ENCODE measurements at regions not wholly inside any gene's neighbourhood (a gene's known extent, or its start where the extent isn't known, plus 50 kb on each side); places are given as distances from the start of the nearest gene placed in this dataset.

DNA sequence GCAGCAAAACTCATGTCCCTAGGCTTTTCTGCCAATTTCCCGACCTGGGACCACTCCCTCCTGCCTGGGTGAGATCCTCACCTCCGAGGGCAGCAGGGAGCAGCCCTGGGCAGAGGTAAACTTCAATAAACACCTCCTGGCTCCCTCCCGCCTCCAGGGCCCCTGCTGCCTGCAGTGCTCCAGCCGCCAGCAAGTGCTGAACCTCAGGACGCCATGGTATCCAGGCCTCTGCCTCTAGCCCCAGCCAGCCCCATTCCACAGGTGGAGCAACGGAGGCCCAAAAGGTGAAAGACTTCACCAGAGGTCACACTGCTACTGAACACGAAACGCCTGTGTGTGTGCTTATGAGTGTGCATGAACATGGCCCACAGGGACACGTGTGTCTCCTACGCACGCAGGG lies 59.9 kb upstream of the LINGO1 start:
- FAIRE-seq (no peak), DNase-seq (ENCODE audit: insufficient read length, low spot score) (no peak)

DNA sequence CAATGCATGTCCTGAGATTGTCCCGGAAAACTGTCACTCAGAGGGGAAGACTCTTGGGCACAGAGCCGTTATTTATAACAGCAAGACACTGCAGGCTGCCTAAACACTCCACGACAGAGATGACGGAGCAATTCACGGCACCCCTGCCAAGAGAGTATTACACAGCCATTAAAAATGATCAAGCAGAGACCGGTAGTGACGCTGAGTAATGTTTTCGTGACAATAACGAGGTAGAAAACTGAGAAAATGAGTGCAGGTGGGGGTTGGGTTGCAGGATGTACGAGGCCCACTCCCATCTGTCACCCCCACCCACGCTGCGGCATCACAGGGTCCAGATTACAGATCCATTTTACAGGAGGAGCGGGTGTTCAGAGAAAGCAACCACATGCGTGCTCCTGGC lies 58.9 kb upstream of the LINGO1 start:
- DNase-seq (ENCODE audit: insufficient read length, low spot score) (no peak), FAIRE-seq (no peak)

DNA sequence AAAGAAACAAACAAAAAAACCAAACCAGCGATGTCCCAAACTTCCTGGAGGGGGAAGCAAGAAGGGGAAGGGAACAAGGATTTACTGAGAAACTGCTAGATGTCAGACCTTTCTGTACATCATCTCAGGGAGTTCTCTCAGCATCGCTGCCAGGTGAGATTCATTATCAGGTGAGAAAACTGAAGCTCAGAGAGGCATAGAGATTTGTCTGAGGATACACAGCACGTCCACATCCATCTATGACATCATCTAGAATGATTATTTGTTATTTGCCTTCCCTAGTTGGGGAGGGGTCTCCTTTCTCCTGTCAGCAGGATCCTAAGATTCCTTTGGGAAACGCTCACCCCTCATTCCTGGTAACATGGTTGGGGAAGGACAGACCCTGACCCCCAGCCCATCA lies 57.1 kb upstream of the LINGO1 start:
- DNase-seq (ENCODE audit: insufficient read length, low spot score) (no peak), FAIRE-seq (no peak)

DNA sequence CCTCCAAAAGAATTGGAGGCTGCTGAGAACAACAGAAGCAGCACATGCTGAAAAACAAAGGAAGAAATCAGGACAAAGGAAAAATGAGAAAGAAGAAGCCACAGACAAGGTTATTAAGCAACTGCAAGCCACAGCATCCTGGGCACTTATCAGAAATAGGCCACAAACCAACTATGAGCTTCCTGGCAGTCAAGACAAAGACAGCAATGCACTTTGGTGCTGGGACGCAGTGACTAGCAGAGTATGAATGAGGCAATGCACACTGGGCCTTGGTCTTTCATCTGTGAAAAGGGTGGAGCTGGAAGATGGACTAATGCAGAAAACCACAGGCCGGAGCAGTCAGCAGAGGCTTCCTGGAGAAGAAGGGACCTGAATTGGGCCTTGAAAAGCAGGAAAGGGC lies 56.0 kb upstream of the LINGO1 start:
- DNase-seq (ENCODE audit: insufficient read length, low spot score) (no peak), FAIRE-seq (no peak)

DNA sequence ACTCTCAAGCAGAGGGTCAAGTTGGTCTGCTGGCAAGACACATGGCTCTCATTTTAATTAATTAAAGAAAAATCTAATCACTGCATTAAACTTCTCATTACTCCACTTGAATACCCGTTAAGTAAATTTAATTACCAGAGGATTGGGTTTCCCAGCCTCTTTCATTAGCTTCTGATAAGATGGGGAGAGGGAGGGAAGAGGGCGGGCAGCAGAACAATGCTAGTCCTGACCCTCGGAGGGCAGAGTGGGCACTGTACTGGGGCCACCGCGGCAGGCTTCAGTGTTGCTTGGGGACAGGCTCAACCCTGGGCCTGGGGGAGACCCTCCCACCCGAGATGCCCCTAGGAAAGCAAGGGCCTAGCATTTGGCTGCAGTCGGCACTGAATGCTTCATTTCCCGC lies 55.6 kb upstream of the LINGO1 start:
- FAIRE-seq = no peak
- no peak for DNase-seq (ENCODE audit: insufficient read length, low spot score)

DNA sequence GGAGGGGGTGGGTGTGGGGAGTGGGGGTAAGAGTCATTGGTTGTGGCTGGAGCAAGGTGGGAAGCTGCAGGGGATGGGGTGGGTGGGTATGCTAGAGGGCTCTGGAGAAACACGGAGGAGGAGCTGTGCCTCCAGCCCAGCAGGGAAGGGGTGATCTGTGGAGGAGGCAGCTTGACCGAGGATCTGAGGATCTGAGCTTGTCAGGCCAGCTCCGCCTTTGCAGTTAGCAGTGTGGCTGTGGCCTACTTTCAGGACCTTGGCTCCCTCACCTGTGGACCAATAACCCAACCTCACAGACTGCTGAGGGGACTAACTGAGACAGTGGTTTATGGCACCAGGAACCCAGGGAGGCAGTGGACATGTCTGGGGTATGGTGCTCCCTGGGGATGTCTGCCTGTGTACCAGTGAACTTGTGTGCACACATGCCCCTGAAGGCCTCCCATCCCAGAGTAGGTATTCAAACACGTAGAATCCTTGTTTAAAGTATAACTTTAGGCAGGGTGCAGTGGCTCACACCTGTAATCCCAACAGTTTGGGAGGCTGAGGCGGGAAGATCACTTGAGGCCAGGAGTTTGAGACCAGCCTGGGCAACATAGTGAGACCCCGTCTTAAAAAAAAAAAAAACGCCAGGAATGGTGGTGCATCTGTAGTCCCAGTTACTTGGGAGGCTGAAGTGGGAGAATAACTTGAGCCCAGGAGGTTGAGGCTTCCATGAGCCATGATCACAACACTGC lies 52.5 kb upstream of the LINGO1 start:
- no peak for FAIRE-seq
- DNase-seq (ENCODE audit: insufficient read length, low spot score) = no peak

DNA sequence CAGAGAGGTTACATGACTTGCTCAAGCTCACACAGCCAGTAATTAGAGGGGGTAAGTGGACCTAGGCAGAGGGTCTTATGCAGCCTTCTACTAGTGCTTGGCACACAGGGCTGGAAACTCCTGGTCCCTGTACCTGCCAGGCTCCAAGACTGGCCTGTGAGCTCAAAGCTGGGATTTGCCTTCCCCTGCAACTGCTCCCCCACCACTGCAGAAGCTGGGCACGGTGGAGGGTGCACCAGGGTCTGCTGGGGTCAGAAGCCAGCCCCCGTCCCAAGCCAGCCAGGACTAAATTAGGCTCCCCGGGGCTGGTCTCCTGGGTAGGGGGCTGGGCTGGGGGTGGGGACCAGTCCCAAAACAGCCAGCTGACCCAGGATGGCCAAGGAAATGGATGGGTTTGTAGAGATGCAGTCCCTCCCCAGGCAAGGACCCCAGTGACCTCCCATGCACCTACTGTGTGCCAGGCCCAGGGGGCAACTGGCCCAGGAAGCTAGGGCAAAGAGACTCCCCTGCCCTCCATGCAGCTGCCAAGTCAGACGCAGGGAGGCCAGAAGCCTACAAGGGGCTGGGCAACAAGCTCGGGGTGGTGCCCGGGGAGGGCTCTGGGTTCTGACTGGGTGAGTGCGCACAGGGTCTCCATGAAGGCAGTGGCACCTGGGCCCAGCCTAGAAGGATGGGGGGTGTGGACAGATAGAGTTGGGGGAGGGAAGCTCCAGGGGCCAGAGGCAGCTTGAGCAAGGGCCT lies 51.8 kb upstream of the LINGO1 start:
- FAIRE-seq = no peak
- no peak for DNase-seq (ENCODE audit: insufficient read length, low spot score)

DNA sequence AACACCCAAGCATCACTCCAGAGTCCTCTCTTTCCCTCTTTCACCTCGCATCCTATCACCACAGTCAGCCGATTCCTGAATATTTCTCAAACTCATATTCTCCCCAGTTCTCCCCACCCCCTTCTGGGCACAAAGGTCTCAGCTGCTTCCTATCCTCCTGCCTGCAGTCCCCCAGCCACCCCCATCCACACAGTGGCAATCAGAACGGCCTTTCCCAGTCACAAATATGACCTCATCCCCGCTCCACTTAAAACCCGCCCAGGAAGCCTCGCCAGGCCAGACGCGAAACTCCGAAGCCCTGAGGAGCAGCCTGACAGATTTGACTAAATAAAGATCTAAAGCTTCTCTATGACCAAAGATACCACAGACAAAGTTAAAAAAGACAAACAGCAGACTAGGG lies 49.9 kb upstream of the LINGO1 start:
- FAIRE-seq = no peak

More for the DNA sequence above, 49.9 kb upstream of the LINGO1 start:
- DNase-seq (ENCODE audit: insufficient read length, low spot score) = no peak

Data from HTR-8/SVneo (cell line).